AG10803 (cell line): ENCODE measurements at regions not wholly inside any gene's neighbourhood (a gene's known extent, or its start where the extent isn't known, plus 50 kb on each side); places are given as distances from the start of the nearest gene placed in this dataset.
"Not testable (repeated sequence)": the region's sequence is repeated elsewhere in the genome, so short reads cannot be mapped to it uniquely, and the experiment has no call there.

ENCODE experiments used
- DNase-seq: peaks from one replicate; pipeline ENCODE4 v3.0.0; 2010; ENCODE audit warnings: low read depth
- H3K4me3 ChIP-seq: 2 replicates; pipeline ENCODE4 v1.5.1; 2011; ENCODE audit warnings: mild to moderate bottlenecking, low read length, control low read depth
- CTCF ChIP-seq: conservative IDR thresholded peaks from 2 replicates; pipeline ENCODE4 v1.5.1; 2011; ENCODE audit warnings: mild to moderate bottlenecking, low read length, control low read depth, inconsistent platforms

- TF ChIP-seq CTCF: no peak
- H3K4me3 ChIP-seq: no peak overlapping the region
- DNase-seq: no peak
Measured at GRCh38 chr6:170147832-170148708, 142.8 kb downstream of the DLL1 start.

GRCh38 chr6:170147056-170147787, 143.7 kb downstream of the DLL1 start:
- no peak overlapping the region for H3K4me3 ChIP-seq
- DNase-seq: no peak
- TF ChIP-seq CTCF: no peak

- TF ChIP-seq CTCF: no peak
- no peak for DNase-seq
- H3K4me3 ChIP-seq: no peak overlapping the region
Measured at GRCh38 chr6:170146640-170147039, 144.2 kb downstream of the DLL1 start.

- DNase-seq, H3K4me3 ChIP-seq: not testable (repeated sequence)
Measured at GRCh38 chr6:170146131-170146530, 144.7 kb downstream of the DLL1 start.

- DNase-seq, H3K4me3 ChIP-seq: not testable (repeated sequence)
Measured at GRCh38 chr6:170145716-170146115, 145.2 kb downstream of the DLL1 start.

- H3K4me3 ChIP-seq: no peak overlapping the region
- no peak for TF ChIP-seq CTCF
- no peak for DNase-seq
Measured at GRCh38 chr6:170145272-170145592, 145.6 kb downstream of the DLL1 start.

- no peak for TF ChIP-seq CTCF
- DNase-seq: no peak
- H3K4me3 ChIP-seq: no peak overlapping the region
Measured at GRCh38 chr6:170144571-170145271, 146.2 kb downstream of the DLL1 start.
